WERI-Rb-1 (cell line): ENCODE measurements at regions not wholly inside any gene's neighbourhood (a gene's known extent, or its start where the extent isn't known, plus 50 kb on each side); places are given as distances from the start of the nearest gene placed in this dataset.

ENCODE experiments used
- DNase-seq: peaks from one replicate; pipeline ENCODE4 v3.0.0-alpha.2; 2020
- H3K27ac ChIP-seq: fragments of 250-450 bp; sonication (Bioruptor Pico); 2 replicates; pipeline ENCODE4 v1.5.1; 2020; ENCODE audit warnings: mild to moderate bottlenecking, moderate library complexity
- H3K27me3 ChIP-seq: fragments of 250-450 bp; sonication (Bioruptor Pico); 2 replicates; pipeline ENCODE4 v1.5.1; 2021; ENCODE audit warnings: mild to moderate bottlenecking, low read depth, moderate library complexity; ENCODE audit not compliant: insufficient read depth, severe bottlenecking
- H3K36me3 ChIP-seq: fragments of 250-450 bp; sonication (Bioruptor Pico); 2 replicates; pipeline ENCODE4 v1.5.1; 2020; ENCODE audit warnings: mild to moderate bottlenecking, moderate library complexity
- H3K4me3 ChIP-seq: 2 replicates; pipeline ENCODE4 v1.5.1; 2011; ENCODE audit warnings: low read depth, mild to moderate bottlenecking, control low read depth, low read length
- H3K9me3 ChIP-seq: fragments of 250-450 bp; sonication (Bioruptor Pico); 2 replicates; pipeline ENCODE4 v1.5.1; 2021; ENCODE audit warnings: mild to moderate bottlenecking, moderate library complexity; ENCODE audit not compliant: severe bottlenecking
- TF ChIP-seq, protein P1 (sequence below): IDR thresholded peaks from 2 replicates; pipeline ENCODE4 v1.5.1; 2011; ENCODE audit warnings: low read depth, mild to moderate bottlenecking, control low read depth, inconsistent platforms, low read length

DNA sequence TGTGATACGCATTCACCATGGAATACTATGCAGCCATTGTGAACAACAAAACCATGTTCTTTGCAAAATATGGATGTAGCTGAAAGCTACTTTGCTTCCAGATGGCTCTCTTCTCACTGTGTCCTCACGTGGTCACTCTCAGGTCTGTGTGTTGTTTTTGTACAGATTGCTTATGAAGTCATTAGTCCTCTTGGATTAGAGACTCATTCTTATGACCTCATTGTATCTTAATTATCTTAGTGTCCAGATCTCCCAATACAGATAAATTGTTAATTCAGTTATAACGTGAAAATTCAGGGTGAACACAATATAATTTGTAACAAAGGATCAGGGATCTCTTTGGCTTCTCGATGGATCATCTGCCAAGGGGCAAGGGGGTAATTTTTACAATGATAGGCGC lies 100.4 kb upstream of the TOP3B start:
- H3K9me3 ChIP-seq: no peaks in the 10 kb centered on the region
- no peak overlapping the region for H3K4me3 ChIP-seq
- H3K27ac ChIP-seq: no peak overlapping the region
- H3K27me3 ChIP-seq: no peaks in the 10 kb centered on the region
- no peaks in the 10 kb centered on the region for H3K36me3 ChIP-seq
- DNase-seq: no peak
- TF ChIP-seq, protein P1, sequence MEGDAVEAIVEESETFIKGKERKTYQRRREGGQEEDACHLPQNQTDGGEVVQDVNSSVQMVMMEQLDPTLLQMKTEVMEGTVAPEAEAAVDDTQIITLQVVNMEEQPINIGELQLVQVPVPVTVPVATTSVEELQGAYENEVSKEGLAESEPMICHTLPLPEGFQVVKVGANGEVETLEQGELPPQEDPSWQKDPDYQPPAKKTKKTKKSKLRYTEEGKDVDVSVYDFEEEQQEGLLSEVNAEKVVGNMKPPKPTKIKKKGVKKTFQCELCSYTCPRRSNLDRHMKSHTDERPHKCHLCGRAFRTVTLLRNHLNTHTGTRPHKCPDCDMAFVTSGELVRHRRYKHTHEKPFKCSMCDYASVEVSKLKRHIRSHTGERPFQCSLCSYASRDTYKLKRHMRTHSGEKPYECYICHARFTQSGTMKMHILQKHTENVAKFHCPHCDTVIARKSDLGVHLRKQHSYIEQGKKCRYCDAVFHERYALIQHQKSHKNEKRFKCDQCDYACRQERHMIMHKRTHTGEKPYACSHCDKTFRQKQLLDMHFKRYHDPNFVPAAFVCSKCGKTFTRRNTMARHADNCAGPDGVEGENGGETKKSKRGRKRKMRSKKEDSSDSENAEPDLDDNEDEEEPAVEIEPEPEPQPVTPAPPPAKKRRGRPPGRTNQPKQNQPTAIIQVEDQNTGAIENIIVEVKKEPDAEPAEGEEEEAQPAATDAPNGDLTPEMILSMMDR: no peak

DNA sequence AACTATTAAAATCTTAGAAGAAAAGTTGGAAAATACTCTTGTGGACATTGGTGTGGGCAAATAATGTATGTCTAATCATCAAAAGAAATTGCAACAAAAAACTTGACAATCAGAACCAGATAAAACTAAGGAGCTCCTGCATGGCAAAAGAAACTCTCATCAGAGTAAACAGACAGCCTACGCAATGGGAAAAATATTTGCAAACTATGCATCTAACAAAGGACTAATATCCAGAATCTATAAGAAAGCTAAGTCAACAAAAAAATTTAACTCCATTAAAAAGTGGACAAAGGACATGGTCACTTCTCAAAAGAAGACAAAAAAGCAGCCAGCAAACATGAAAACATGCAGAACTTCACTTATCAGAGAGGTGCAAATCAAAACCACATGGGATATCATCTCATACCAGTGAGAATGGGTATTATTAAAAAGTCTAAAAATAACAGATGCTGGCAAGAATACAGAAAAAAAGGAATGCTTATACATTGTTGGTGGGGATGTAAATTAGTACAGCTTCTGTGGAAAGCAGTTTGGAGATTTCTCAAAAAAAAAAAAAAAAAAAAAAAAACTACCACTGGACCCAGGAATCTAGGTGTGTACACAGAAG lies 99.7 kb upstream of the TOP3B start:
- H3K27ac ChIP-seq: no peak overlapping the region
- no peak for DNase-seq
- H3K36me3 ChIP-seq: no peaks in the 10 kb centered on the region
- H3K4me3 ChIP-seq: no peak overlapping the region
- H3K27me3 ChIP-seq: no peaks in the 10 kb centered on the region
- TF ChIP-seq, protein P1: no peak
- no peaks in the 10 kb centered on the region for H3K9me3 ChIP-seq

DNA sequence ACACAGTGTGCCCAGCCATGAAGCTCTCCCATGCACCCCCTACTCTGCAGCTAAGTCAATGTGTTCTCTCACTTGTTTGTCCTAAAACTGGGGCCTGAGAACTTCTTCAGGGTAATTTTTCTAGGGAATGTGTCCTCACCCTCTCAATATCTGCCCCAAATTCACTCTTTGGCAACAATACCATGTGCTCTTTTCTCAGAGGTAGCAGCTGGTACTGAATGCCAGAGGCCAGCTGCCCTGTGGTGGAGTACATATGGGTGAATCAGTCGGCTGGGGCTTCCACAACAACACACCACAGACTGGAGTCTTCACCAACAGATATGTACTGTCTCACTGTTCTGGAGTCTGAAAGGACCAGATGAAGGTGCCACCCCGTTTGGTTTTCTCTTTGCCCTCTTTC lies 97.7 kb upstream of the TOP3B start:
- Histone ChIP-seq H3K27ac (no peak overlapping the region), H3K36me3 (no peaks in the 10 kb centered on the region), H3K9me3 (no peaks in the 10 kb centered on the region), H3K27me3 (no peaks in the 10 kb centered on the region), H3K4me3 (no peak overlapping the region)
- TF ChIP-seq, protein P1: no peak
- no peak for DNase-seq

DNA sequence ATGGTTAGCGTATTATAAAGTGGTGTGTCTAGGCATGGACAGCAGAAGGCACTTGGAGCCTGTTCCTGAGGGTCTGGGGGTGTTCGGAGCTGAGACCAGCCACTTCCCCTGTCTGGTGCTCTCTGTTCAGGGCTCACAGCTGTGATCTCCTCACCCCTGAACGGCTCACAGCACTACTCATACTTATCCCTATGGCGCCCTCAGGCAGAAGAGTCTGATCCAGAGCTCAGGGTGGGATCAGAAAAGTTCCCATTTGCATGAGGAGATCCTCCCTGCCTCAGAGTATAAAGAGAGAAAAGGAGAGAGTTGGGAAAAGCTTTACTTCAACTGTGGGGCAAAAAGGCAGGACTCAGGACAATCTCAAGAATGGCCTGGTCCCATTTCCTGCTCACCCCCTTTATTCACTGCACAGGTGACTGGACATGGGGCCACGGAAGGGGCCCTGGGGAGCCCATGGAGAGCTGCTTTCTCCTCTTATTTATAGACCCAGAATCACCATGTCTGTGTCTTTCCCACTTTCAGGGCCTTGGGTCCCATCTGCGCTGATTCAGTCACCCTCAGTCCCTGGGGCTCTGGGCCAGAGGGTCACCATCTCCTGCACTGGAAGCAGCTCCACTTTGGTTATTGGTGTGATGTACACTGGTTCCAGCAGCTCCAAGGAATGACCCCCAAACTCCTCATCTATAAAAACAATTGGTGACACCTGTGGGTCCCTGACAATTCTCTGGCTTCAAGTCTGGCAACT lies 97.0 kb upstream of the TOP3B start:
- H3K27ac ChIP-seq: peak overlapping the region; percentile 44
- TF ChIP-seq, protein P1: no peak
- H3K4me3 ChIP-seq: no peak overlapping the region
- no peaks in the 10 kb centered on the region for H3K9me3 ChIP-seq
- DNase-seq: peak; percentile 49
- H3K27me3 ChIP-seq: no peaks in the 10 kb centered on the region
- H3K36me3 ChIP-seq: no peaks in the 10 kb centered on the region

DNA sequence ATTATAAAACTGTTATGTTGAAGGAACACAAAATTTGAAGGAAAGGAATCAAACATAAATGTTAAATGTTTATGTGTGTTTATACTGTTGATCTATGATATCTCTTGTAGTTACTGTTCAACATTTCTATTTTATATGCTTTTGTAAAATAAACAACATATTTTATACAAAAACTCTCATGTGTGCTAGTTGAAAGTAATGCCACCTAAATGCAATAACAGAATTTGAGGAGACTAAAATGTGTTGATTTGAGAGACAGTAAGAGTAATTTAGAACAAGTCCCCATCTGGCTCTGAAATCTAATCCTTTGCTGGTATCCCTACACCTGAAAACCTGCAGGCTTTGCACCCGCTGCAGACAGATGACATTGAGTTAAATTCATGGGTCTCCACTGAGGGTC lies 95.7 kb upstream of the TOP3B start:
- Histone ChIP-seq H3K9me3 (no peaks in the 10 kb centered on the region), H3K4me3 (no peak overlapping the region), H3K27ac (no peak overlapping the region), H3K36me3 (no peaks in the 10 kb centered on the region), H3K27me3 (no peaks in the 10 kb centered on the region)
- no peak for DNase-seq
- TF ChIP-seq, protein P1: no peak
